ENCODE measurements at regions not wholly inside any gene's neighbourhood (a gene's known extent, or its start where the extent isn't known, plus 50 kb on each side); places are given as distances from the start of the nearest gene placed in this dataset.

GRCh38 chr2:33893824-33894223, 294.7 kb upstream of the FAM98A start:
- TF ChIP-seq EZH2phosphoT487 (IDR thresholded peaks at IDR 0.05; ENCODE audit: borderline replicate concordance) (no peak), CTCF (conservative IDR thresholded peaks at IDR 0.05; ENCODE audit: low read length) (no peak)
- Histone ChIP-seq H2AFZ (ENCODE audit: low read length) (no peak overlapping the region), H3K36me3 (ENCODE audit: insufficient read depth, low read length) (no peaks in the 10 kb centered on the region), H3K79me2 (ENCODE audit: insufficient read depth, low read length) (no peaks in the 10 kb centered on the region), H3K9ac (ENCODE audit: low read depth, low read length, poor library complexity, severe bottlenecking) (no peak overlapping the region), H3K4me1 (ENCODE audit: insufficient read depth, low read length, poor library complexity, severe bottlenecking) (no peaks in the 10 kb centered on the region), H3K4me3 (ENCODE audit: low read length, poor library complexity, severe bottlenecking) (no peak overlapping the region), H3K4me2 (ENCODE audit: low read depth, low read length, poor library complexity, severe bottlenecking) (no peak overlapping the region), H3K9me3 (ENCODE audit: insufficient read depth, low read depth, low read length) (no peaks in the 10 kb centered on the region), H3K27me3 (ENCODE audit: insufficient read depth, low read length, poor library complexity, severe bottlenecking) (no peaks in the 10 kb centered on the region), H3F3A (ENCODE audit: low read depth) (no peaks in the 10 kb centered on the region), H4K20me1 (ENCODE audit: insufficient read depth, low read length, poor library complexity, severe bottlenecking) (no peaks in the 10 kb centered on the region), H3K9me2 (replicated peaks; ENCODE audit: low read depth, low read length) (no peaks in the 10 kb centered on the region)

- no peak overlapping the region for H3K4me3 ChIP-seq (ENCODE audit: low read length, poor library complexity, severe bottlenecking)
- H3K79me2 ChIP-seq (ENCODE audit: insufficient read depth, low read length) = no peaks in the 10 kb centered on the region
- H2AFZ ChIP-seq (ENCODE audit: low read length) = no peak overlapping the region
- H3K27me3 ChIP-seq (ENCODE audit: insufficient read depth, low read length, poor library complexity, severe bottlenecking) = no peaks in the 10 kb centered on the region
- H3K36me3 ChIP-seq (ENCODE audit: insufficient read depth, low read length) = no peaks in the 10 kb centered on the region
- no peak overlapping the region for H3K9ac ChIP-seq (ENCODE audit: low read depth, low read length, poor library complexity, severe bottlenecking)
- no peaks in the 10 kb centered on the region for H4K20me1 ChIP-seq (ENCODE audit: insufficient read depth, low read length, poor library complexity, severe bottlenecking)
- no peaks in the 10 kb centered on the region for H3K9me3 ChIP-seq (ENCODE audit: insufficient read depth, low read depth, low read length)
- H3F3A ChIP-seq (ENCODE audit: low read depth) = no peaks in the 10 kb centered on the region
- no peaks in the 10 kb centered on the region for H3K4me1 ChIP-seq (ENCODE audit: insufficient read depth, low read length, poor library complexity, severe bottlenecking)
- H3K9me2 ChIP-seq (replicated peaks; ENCODE audit: low read depth, low read length) = no peaks in the 10 kb centered on the region
- TF ChIP-seq CTCF (conservative IDR thresholded peaks at IDR 0.05; ENCODE audit: low read length) = no peak
- H3K4me2 ChIP-seq (ENCODE audit: low read depth, low read length, poor library complexity, severe bottlenecking) = no peak overlapping the region
Measured at GRCh38 chr2:33891616-33892015, 292.5 kb upstream of the FAM98A start.

- no peaks in the 10 kb centered on the region for H4K20me1 ChIP-seq (ENCODE audit: insufficient read depth, low read length, poor library complexity, severe bottlenecking)
- H3K27me3 ChIP-seq (ENCODE audit: insufficient read depth, low read length, poor library complexity, severe bottlenecking) = no peaks in the 10 kb centered on the region
- H3K9ac ChIP-seq (ENCODE audit: low read depth, low read length, poor library complexity, severe bottlenecking) = no peak overlapping the region
- H3K9me3 ChIP-seq (ENCODE audit: insufficient read depth, low read depth, low read length) = no peaks in the 10 kb centered on the region
- H2AFZ ChIP-seq (ENCODE audit: low read length) = no peak overlapping the region
- no peak overlapping the region for H3K4me2 ChIP-seq (ENCODE audit: low read depth, low read length, poor library complexity, severe bottlenecking)
- TF ChIP-seq CTCF (conservative IDR thresholded peaks at IDR 0.05; ENCODE audit: low read length) (no peak), EZH2phosphoT487 (IDR thresholded peaks at IDR 0.05; ENCODE audit: borderline replicate concordance) (no peak)
- H3K9me2 ChIP-seq (replicated peaks; ENCODE audit: low read depth, low read length) = no peaks in the 10 kb centered on the region
- H3K4me3 ChIP-seq (ENCODE audit: low read length, poor library complexity, severe bottlenecking) = no peak overlapping the region
- no peaks in the 10 kb centered on the region for H3K36me3 ChIP-seq (ENCODE audit: insufficient read depth, low read length)
- H3K4me1 ChIP-seq (ENCODE audit: insufficient read depth, low read length, poor library complexity, severe bottlenecking) = no peaks in the 10 kb centered on the region
- H3K79me2 ChIP-seq (ENCODE audit: insufficient read depth, low read length) = no peaks in the 10 kb centered on the region
- no peaks in the 10 kb centered on the region for H3F3A ChIP-seq (ENCODE audit: low read depth)
Measured at GRCh38 chr2:33890686-33891085, 291.6 kb upstream of the FAM98A start.
